ENCODE measurements at regions not wholly inside any gene's neighbourhood (a gene's known extent, or its start where the extent isn't known, plus 50 kb on each side); places are given as distances from the start of the nearest gene placed in this dataset.

DNA sequence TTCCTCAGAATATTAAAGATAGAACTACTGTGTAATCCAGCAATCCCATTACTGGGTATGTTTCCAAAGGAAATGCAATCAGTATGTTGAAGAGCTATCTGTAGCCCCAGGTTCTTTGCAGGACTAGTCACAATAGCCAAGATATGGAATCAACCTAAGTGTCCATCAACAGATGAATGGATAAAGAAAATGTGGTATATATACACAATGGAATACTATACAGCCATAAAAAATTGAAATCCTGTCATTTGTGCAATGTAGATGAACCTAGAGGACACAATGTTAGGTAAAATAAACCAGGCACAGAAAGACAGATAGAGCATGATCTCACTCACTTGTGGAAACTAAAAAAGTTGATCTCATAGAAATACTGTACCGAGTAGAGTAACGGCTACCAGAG lies 306.0 kb upstream of the MARCKS start:
- no peak for DNase-seq

DNA sequence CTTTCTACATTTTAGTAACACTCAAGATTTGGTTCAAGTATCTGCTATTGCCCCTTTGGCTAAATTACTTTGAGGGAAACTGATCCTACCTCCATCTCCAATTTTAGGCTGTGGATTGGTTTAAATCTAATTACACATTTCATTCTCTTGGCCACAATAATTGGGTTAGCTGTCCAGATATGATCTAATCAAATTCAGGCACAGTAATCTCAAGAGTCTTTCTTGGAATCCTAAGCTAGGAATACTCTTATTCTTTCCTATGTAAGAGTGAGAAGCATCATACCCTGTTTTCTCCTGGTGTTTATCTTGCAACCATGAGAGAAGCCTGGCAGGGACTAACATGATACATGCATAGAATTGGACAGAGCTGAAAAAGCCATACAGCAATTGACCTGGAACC lies 300.4 kb upstream of the MARCKS start:
- DNase-seq, result no peak

DNA sequence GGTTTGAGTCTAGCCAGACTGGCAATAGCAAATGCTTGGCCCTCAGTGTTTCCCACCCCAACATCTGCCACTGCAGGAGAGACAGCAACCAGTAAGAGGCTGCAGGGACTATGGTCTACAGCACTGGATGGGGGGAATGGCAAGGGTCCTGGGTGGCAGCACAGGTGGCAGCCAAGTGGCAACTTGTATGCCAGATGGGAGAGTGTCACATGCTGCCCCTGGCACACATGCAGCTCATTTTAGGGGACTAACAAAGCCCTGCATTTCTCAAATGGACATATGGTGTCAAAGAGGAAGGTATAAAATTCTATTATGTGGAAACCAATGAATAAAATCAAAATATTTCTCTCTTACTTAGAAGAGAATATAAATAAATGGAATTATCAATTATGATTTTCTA lies 298.7 kb upstream of the MARCKS start:
- peak; percentile 47 for DNase-seq

DNA sequence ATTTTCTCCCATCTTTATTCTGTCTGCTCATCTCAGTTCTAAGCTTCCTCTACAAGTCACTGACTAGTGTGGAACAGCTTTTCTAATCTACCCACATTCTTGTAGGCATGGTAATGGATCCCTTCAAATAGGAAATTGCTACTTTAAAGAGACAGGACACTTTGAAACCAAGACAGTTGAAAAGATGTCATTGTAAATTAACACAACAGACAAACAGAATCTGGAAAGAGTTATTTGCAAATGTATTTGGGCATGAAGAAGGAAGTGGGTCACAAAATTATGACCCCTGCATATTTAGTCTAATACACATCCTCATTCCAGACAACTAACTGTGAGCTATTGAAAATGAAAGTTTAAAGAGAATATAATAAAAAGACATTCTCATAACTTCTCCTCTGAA lies 298.2 kb upstream of the MARCKS start:
- DNase-seq, result no peak

DNA sequence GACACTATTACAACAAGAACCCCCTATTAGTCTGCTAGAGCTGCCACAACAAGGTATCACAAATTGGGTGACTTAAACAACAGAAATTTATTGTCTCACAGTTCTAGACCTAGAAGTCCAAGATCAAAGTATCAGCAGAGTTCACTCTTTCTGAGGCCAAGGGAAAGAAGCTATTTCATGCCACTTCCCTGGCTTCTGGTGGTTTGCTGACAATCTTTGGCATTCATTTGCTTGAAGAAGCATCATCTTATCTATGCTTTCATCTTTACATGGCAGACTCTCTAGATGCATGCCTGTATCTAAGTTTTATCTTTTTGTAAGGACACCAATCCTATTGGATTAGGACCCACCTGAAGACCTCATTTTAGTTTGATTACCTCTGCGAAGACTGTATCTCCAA lies 296.8 kb upstream of the MARCKS start:
- no peak for DNase-seq

DNA sequence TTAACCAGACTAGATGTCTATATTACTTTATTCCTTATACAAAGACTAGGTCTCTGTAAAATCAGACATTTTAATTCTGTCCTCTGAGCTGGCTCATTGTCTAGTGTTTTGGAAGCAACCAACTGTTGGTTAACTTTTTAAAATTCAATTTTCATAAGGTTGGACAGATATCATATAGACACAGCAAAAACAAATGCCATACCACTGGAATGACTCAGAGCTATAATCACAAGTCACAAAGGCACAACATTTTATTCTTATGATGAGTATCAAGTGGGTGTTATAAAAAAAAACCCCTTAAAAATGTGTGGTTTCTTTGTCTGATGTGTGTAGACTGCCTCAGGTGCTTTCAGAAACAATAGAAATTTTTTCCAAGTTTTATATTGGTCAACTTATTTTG lies 296.2 kb upstream of the MARCKS start:
- no peak for DNase-seq

DNA sequence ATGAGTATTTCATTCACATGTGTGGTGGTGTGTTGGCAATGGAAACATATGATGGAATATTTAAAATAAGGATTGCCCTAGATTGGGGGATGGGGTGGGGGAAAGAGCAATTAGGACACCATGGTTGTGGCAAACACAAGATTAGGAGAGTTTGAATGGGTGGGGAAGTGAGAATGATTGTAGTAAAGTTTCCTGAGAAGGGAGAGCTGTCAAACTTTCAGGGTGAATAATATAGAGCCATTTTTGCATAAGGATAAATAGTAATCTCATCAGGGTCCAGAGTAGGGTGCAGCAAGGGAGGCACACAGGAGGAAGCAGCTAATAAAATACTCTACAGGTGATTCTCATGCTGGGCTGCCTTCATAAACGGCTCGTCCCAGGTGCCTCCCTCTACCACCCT lies 294.9 kb upstream of the MARCKS start:
- DNase-seq, result no peak

DNA sequence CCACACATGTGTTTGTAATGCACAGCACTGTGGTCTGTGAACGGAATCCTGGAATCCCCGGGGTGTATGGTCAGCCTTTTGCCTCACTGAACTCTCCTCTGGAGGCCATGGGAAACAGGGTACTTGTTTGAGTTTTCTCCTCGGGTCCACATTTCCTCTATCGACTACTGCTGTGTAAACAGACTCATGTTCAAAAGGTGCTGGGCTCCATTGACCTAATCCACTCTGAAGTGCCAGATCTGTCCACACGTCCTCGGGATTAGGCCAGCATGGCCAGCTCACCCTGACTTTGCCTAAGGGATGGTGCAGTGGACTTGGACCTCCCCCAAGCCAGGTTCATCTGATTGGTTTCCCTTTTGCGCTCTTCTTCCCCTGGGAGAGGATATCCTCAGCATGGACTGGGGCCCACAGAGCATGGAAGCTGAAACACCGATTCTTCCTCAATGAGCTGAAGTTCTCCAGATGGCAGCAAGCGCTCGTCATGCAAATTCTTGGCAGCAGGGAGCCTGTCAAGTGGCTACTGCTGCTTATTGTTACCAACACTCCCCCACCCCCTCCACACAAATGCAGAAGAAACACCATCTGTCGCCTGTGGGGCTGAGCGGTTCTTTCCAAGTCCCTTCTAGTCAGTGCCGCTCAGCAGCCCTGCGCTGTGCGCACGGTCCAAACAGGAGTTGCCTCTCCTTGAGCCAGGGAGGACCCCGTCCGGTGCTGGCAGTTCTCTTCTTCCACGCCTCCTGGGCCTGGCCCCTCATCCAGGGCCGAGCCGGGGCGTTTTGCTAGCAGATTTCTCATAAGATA lies 292.6 kb upstream of the MARCKS start:
- DNase-seq, result peak; percentile 97

DNA sequence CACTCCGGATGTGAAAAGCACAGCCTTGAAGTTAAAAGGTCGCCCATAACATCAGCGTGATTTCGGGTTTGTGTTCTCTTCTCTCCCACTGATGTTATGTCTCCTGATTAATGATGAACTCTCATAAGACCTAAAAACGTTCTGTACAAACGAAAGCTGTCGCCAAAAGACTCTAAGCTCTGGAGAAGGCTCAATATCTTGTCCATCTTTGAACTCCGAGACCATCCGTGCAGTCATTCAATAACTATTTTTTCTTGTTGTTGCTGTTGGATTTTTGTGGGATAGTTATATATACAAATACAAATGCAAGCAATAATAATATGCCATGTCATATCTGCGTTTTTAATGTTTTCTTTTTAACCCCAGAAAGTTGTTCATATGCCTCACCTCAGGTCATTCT lies 291.8 kb upstream of the MARCKS start:
- no peak for DNase-seq

DNA sequence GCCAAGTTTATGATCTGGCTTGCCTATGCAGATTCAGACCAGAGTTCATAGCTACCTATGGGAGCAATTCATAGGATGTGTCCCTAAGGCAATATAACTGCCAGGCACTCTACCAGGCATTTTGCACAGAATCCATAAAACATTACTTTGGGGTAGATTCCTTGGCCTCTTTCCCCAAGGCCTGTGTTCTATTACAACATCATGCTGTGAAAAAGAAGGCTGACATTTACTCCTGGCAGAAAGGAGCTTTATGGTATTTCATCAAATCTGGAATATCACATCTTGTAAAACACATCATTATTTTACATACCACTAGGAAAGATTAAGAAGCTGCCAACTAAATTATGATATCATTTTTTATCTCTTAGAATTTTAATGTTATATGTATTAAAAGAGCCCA lies 287.0 kb upstream of the MARCKS start:
- no peak for DNase-seq

DNA sequence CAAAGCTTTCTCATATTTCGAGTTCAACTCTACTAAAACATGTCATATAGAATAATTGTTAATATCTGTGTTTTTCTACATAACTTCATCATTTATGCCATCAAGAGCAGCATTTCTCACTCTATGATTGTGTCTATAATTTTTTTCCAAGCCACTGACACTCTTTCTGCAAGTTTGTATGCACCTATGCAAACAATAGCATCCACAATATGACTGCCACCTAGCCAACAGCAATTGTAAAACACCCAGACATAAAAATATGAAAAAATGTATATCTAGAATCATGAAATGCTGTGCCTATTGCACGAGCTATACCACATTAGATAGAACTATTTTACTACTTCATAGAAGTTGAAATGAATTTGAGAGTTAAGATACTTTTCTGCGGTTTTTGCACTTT lies 286.5 kb upstream of the MARCKS start:
- no peak for DNase-seq

DNA sequence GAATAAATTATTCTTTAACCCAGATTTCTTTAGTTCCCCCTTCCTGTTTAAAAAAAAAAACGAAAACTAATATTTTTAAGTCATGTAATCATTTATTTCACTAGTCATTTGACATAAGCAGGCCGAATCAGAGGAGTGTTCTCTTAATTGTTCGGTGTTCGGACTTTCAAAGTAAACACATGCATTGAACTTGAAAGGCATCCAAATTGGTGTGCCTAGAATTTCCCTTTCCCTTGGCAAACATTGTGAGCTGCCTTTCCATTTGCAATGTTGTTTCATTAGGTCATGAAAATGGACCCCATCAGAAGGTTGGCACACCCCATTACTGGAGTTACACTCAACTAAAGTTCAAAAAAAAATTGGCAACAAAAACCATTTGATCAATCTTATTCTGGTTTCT lies 283.0 kb upstream of the MARCKS start:
- no peak for DNase-seq

DNA sequence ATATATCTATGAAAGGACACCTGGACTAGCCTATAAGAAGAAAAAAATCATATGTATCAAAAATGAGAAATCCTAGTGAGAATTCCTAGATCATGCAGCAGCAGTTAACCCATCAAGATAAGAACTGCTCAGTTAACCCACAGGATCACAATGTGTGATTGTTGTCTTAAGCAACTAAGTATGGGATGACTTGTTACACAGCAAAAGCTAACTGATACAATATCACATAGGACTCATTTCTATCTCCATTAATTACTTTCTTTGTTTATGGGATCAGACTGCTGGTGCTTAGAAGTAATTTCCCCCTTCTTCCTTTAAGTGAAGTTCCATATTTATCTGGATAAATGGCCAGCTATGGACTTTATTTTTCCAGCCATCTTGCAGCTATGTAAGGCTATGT lies 280.8 kb upstream of the MARCKS start:
- DNase-seq, result no peak

DNA sequence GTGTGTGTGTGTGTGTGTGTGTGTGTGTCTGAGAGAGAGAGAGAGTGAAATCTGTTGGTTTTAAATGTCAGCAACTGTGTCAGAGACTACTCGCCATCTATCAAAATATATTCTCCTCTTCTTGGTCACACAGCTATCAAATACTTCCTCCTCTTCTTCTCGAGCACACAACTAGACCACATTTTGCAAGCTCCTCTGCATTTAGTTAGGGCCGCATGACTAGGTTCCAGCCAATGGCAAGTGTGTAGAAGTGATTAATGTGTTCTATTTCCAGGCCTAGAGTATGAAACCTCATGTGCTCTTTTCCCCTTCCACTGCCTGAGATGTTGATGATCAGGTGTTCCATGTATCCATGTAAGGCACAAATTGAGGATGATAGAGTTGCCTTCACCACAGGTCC lies 278.5 kb upstream of the MARCKS start:
- DNase-seq, result no peak

DNA sequence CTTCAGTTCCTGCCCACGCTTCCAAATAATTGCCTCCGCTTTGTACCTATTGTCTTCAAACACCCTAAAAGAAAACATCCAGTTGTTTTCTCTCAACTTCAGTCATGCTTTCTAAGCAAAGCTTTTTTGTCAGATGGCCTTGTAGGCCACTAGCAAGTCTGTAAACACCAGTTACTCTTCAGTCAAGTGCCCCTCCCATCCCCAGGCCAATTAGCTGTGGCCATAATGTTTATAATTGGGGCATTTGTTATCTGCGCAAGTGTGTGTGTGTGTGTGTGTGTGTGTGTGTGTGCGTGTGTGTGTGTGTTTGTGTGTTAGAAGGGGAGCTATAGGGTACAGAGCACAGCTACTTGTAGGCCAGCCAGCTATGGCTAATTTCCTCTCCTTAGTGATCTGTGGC lies 272.4 kb upstream of the MARCKS start:
- DNase-seq, result no peak

DNA sequence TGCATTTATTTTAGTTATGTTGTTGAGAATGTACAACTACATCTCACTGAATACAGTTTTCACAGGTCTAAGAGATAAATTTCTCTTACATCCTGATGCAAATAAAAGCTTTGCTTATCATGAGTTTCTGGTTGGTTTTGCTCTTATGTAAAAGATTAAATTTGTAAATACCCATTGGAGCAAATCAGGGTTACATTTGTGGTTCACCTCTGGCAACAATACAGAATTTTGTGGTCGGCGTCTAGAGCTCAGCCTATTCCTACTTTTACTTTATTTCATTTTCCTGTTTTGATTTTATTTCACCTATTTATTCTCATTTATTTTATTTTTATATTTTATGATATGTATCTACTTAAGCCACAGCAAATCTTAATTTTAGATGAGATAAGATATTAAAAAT lies 271.9 kb upstream of the MARCKS start:
- no peak for DNase-seq

DNA sequence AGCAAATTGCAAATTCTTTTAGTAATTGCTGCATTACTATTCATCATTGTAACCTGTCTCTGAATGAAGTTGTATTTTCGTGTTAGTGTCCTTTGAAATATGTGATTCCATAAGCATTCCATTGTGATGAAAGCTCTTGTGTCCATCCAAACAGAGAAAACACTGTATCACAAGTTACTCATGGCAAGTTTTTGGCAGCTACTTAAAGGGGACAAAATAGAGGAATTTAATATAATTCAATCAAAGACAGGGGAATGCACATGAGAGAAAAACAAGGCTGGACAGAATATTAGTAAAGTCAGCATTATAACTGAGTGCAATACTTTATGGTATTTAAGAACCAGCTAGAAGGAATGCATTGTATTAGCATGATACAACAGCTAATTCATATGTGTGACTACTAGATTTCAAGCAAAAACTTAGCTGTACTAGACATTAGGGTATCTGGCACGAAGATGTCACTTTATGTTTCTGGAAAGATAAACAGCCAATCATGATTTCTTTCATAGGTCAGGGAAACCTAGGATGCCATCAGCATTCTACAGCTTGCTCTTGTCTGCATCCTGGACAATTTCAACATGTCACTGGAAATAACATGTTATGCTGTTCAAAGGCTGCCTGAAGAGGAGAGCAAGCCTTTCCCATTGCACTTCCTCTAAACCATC lies 270.6 kb upstream of the MARCKS start:
- DNase-seq, result no peak

DNA sequence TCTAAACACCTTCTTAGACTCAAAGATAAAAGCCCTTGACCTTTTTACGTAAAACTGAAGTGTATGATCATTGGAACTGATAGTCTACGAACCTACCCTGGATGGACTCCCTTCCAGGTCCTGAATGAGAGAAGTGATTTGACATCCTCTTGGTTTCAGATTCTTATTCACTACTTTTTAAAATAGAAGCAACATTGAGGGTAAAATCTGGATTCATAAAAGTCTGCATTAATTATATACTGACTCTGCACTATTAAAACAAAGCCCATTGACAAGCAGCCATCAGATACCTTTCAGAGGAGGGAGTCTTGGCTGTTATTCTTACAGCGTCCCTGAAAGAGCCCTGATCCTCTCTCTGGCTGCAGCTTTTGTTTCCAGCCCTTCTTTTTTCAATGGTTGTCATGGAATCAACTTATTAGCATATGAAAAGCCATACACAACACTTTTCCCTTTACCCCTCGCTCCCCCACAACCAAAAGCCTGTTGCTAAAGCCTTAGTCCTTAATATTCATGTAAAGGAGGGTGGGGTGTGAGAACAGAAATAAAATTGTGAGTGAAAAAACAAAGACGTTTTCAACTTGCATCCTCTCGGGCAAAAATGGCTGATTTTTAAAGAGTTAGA lies 270.0 kb upstream of the MARCKS start:
- DNase-seq, result no peak

DNA sequence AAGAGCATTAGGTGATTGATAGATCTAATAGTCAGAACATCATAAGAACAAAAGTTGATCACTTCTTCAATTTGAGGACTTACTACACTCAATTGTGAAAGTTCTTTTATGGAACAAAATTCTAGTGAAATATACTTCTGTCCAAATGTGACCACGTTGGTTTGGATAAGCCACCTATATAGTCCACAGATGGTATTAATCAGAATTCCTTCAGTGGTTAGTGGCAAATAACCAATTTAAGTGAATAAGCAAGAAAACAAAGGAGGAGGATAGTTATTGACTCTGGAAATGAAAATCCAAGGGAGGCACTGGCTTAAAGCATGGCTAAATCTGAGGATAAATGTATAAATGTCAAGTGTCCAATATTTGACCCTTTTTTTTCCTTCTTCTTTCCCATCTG lies 268.5 kb upstream of the MARCKS start:
- no peak for DNase-seq

DNA sequence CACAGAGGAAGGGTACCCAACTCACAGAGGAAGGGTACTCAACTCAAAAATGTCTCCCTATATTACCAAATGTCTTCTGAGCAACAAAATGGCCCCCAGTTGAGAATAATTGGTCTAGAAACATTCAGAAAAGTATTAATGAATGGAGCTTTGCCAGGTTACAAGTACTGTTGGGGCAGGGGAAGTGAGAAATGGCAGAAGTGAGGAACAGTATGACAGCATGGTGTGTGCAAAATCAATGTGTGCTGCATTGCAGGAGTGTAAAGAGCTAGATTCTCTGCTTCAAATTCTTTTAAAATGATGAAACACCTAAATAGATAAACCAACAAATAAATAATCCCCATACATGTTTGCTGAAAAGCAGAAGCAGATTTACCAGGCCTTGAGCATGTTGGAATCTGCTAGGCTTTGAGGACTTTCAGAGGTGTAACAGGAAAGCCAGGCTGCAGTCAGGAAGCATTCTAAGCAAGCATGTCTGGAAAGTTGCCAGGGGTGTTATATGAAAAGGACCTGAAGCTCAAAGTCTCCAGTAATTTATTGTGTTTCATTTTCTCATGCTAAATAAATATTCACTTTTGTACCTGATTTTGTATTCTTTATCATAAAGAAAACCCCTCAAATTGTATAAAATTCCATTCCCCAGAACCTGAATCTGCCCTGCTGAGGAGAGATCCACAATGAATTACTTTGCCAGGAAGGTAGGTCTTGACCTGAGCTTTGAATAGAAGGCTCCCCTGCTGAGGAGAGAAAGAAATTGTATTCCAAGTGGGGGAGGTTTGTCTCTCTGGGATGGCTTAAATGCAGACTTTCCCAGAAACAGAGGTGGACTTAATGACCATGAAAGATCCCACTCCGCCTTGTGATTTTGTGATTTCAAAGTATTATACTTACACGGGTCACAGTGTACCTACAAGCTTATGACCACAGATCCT lies 265.0 kb upstream of the MARCKS start:
- peak; percentile 31 for DNase-seq

DNA sequence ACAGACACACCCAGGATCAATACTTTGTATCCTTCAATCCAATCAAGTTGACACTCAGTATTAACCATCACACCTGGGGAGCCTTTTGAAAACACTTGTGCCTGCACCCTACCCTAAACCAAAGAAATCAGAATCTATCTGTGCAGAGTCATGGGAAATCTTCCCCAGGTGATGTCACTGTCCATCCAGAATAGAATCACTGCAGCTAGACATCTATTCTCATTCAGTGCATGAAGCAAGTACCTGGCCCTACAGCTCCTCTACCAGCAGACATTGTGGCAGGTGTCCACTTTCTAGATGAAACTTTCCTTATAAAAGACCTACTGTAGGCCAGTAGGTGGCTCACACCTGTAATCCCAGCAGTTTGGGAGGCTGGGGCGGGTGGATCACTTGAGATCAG lies 262.4 kb upstream of the MARCKS start:
- no peak for DNase-seq

DNA sequence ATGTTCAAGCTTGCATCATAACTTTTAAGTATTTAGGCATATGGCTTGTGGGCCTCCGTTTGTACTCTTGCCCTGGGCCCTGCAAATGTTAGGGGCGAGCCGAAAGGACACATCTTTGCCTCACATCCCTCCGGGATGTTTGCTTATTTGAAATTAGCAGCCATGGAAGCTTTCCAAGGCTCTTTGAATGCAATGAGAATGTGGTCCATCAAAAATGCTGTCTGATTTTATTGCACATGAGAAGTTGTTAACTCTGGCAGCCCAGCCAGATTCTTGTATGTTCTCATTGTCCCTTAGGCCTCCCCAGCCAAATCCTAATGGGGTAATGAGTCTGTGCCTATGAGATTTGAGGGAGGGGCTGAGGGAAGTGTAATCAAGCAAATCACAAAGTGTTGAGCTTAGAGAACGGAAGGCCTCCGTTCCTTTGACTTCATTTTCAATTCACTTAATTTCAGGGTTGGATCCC lies 261.2 kb upstream of the MARCKS start:
- no peak for DNase-seq

Measured in NCI-H2171 (cell line).